ENCODE measurements at regions not wholly inside any gene's neighbourhood (a gene's known extent, or its start where the extent isn't known, plus 50 kb on each side); places are given as distances from the start of the nearest gene placed in this dataset.

- H3K27me3 ChIP-seq (ENCODE audit: insufficient read depth, low read length) = no peaks in the 10 kb centered on the region
- Mint-ChIP-seq H3K27ac (peak overlapping the region in 1 of 3 experiments; percentile 77; a peak in 2 of 7 replicates), H3K27me3 (ENCODE audit: low read depth) (no peaks in the 10 kb centered on the region), H3K9me3 (no peaks in the 10 kb centered on the region), H3K36me3 (ENCODE audit: insufficient read depth in 1 of 3, low read depth in 3 of 3) (no peaks in the 10 kb centered on the region), H3K4me3 (no peak overlapping the region), H3K4me1 (no peaks in the 10 kb centered on the region)
- no peak overlapping the region for H3K4ac ChIP-seq (ENCODE audit: low read depth, low read length)
- no peak overlapping the region for H2BK5ac ChIP-seq (ENCODE audit: insufficient read length, low read length)
- H3K9me3 ChIP-seq (ENCODE audit: control insufficient read depth, low read depth, low read length) = no peaks in the 10 kb centered on the region
- whole genome bisulfite sequencing (ENCODE audit: extremely low coverage, insufficient read length, low lambda C conversion rate) = no CpG with 5 or more reads among the region's 2 CpGs
- no peaks in the 10 kb centered on the region for H3K79me1 ChIP-seq (ENCODE audit: insufficient read depth, low read depth, low read length, poor library complexity, severe bottlenecking)
- no peak for DNase-seq
- no peak overlapping the region for H4K91ac ChIP-seq (ENCODE audit: insufficient read length, low read depth, low read length)
- no peak overlapping the region for H3K9ac ChIP-seq (ENCODE audit: extremely low read depth, insufficient read length, low read length)
- no peaks in the 10 kb centered on the region for H3K79me2 ChIP-seq (ENCODE audit: insufficient read depth, low read length)
- H2BK120ac ChIP-seq (ENCODE audit: low read depth, low read length, poor library complexity, severe bottlenecking) = no peak overlapping the region
- H3K4me2 ChIP-seq (ENCODE audit: insufficient read depth, insufficient read length, low read length) = no peak overlapping the region
- no peak overlapping the region for H3T11ph ChIP-seq (ENCODE audit: low read length)
- no peak overlapping the region for H3K56ac ChIP-seq (ENCODE audit: insufficient read length, low read depth, low read length)
- no peak overlapping the region for H3K14ac ChIP-seq (ENCODE audit: insufficient read depth, low read length)
- H2BK15ac ChIP-seq (ENCODE audit: low read depth, low read length) = no peak overlapping the region
- no peak overlapping the region for H3K23ac ChIP-seq (ENCODE audit: insufficient read length, low read depth, low read length)
- no peaks in the 10 kb centered on the region for H3K23me2 ChIP-seq (ENCODE audit: insufficient read length, low read depth, low read length, poor library complexity, severe bottlenecking)
- no peak overlapping the region for H4K5ac ChIP-seq (ENCODE audit: insufficient read length, low read depth, low read length)
- H2AK5ac ChIP-seq (ENCODE audit: insufficient read length, low read length) = no peak overlapping the region
- H4K20me1 ChIP-seq (ENCODE audit: control insufficient read depth, insufficient read depth, insufficient read length) = no peaks in the 10 kb centered on the region
- H3K4me1 ChIP-seq (ENCODE audit: insufficient read depth, low read length) = no peaks in the 10 kb centered on the region
- no peak overlapping the region for H4K8ac ChIP-seq (replicated peaks; ENCODE audit: insufficient read length, low read depth, low read length)
- no peak overlapping the region for H2AFZ ChIP-seq (ENCODE audit: low read length)
- TF ChIP-seq, protein P1, sequence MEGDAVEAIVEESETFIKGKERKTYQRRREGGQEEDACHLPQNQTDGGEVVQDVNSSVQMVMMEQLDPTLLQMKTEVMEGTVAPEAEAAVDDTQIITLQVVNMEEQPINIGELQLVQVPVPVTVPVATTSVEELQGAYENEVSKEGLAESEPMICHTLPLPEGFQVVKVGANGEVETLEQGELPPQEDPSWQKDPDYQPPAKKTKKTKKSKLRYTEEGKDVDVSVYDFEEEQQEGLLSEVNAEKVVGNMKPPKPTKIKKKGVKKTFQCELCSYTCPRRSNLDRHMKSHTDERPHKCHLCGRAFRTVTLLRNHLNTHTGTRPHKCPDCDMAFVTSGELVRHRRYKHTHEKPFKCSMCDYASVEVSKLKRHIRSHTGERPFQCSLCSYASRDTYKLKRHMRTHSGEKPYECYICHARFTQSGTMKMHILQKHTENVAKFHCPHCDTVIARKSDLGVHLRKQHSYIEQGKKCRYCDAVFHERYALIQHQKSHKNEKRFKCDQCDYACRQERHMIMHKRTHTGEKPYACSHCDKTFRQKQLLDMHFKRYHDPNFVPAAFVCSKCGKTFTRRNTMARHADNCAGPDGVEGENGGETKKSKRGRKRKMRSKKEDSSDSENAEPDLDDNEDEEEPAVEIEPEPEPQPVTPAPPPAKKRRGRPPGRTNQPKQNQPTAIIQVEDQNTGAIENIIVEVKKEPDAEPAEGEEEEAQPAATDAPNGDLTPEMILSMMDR (conservative IDR thresholded peaks at IDR 0.05) = no peak
- no peak overlapping the region for H2BK20ac ChIP-seq (ENCODE audit: low read depth, low read length, poor library complexity, severe bottlenecking)
- H3K27ac ChIP-seq (ENCODE audit: insufficient read length, low read depth, low read length) = no peak overlapping the region
- no peak overlapping the region for H3K18ac ChIP-seq (ENCODE audit: insufficient read length, low read depth, low read length)
- no peak overlapping the region for H2BK12ac ChIP-seq (ENCODE audit: insufficient read length, low read depth, low read length)
Observed at GRCh38 chr5:162911873-162912272, 525.5 kb upstream of the CCNG1 start.
